EH (cell line): ENCODE measurements at regions not wholly inside any gene's neighbourhood (a gene's known extent, or its start where the extent isn't known, plus 50 kb on each side); places are given as distances from the start of the nearest gene placed in this dataset.
"Not testable (repeated sequence)": the region's sequence is repeated elsewhere in the genome, so short reads cannot be mapped to it uniquely, and the experiment has no call there.

Source experiments
- DNase-seq: peaks from one replicate; pipeline ENCODE4 v3.0.0-alpha.2; 2015; ENCODE audit warnings: low read depth

DNA sequence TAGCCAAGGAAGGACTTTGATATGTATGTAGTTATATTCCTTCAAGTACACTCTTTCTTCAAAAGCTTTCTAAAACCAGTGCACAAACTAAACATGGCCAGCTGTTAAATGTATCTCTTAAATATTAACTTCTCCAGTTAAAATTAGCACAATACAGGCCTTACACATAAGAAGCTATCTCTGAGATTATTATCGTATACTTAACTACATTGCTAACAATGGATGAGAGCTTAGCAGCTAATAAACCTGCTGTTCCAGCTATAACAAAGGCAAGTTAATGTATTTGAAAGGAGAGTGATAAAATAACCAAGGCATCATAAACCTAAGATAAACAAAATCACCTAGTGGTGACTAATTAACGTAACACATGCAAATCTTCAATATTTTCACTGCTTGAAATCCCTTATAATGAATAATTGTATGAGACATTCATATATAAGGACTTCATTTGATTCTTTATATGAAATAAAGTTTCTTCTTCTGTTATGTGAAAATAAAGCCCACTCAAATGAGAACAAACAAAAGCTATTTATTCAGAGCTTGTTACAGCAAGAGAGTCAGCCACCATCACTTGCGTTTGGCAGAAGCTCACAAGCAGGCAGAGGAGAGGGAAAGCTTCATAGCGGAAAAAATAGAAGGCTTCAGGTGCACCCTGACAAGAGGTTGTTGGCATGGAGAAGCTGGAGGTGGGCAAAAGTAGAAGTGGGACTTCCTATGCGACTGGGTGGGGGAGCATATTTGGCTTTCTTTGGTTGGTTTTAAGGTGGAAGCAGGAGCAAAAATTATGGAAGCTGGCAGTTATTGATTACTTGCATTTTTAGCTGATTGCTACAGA is 274.1 kb upstream of the CHRM3 start:
- DNase-seq = no peak

DNA sequence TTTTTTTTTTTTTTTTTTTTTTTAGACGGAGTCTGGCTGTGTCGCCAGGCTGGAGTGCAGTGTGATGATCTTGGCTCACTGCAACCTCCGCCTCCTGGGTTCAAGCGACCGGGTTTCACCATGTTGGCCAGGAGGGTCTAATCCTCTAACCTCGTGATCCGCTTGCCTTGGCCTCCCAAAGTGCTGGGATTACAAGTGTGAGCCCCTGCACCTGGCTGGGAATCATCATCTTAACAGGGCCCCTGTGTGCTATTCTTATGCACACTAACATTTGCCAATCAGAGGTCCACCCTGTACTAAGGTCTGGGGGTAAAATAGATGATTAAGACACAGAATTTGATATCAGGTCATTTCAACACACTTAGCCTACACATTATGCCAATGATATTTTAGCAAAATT is 278.7 kb upstream of the CHRM3 start:
- DNase-seq = no peak

DNA sequence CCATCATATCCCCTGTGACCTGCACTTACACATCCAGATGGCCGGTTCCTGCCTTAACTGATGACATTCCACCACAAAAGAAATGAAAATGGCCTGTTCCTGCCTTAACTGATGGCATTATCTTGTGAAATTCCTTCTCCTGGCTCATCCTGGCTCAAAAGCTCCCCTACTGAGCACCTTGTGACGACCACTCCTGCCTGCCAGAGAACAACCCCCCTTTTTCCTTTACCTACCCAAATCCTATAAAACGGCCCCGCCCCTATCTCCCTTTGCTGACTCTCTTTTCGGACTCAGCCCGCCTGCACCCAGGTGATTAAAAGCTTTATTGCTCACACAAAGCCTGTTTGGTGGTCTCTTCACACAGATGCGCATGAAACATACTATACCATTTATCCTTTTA is 279.7 kb upstream of the CHRM3 start:
- not testable (repeated sequence) for DNase-seq

DNA sequence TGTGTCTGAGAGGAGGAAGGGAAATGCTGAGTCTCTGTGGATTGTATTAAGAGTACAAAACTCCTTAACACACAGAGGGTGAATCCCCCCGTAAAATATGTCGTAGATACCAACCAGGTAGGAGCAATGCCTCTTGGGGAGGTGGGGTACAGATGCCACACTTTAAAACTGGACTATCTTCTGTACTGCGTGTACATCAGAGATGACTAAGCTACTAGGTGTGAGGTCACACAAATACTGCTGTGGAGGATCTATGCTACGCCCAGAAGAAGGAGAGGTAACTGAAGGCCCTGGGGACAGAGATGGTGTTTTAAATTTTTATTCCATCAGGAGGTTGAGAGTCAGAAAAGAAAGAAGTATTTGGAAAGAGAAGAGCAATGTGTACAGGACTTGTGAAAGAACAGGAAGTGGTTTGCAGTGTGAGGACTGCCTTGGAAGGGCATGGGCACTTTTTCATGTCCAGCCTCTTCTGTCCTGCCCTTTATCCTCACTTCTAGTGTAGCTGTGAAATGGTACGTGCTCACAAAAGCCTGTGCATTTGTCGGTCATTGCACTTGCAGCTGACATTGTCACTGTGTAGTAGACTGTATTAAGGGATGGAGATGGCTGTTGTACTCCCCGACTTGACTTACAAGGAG is 287.8 kb upstream of the CHRM3 start:
- DNase-seq = no peak

DNA sequence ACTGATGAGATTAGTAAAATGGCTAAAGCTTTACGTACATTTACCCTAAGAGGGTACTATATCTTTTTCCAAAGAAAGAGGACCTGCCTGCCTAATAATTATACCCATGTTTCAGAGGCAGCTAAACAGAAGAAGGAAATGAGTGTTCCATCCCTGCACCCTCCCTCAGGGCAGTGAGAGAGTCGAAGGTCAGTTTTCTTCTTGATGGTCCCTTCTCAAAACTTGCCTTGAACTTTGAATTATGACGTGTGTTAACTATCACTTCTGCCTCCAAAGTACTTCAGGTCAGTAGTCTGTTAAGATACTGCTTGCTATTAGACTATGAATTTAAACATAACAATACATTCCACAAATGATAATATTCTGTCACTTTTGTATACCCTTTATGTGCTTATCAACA is 294.8 kb upstream of the CHRM3 start:
- no peak for DNase-seq

DNA sequence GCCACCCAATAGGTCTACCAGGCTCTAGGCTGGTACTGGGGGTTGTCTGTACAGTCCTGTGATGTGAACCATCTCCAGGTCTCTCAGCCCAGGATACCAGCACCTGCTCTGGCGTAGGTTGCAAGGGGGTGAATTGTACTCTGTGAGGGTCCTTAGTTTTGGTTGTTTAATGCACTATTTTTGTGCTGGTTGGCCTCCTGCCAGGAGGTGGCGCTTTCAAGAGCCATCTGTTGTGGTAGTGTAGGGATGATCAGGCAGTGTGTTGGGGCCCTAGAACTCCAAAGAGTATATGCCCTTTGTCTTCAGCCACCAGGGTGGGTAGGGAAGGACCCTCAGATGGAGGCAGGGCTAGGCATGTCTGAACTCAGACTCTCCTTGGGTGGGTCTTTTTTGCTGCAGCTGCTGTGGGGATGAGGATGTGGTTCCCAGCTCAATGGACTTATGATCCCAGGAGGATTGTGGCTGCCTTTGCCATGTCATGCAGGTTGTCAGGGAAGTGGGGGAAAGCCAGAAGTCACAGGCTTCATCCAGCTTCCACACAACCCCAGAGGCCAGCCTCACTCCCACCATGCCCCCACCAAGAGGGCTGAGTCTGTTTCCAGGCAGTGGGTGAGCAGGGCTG is 301.8 kb upstream of the CHRM3 start:
- no peak for DNase-seq

DNA sequence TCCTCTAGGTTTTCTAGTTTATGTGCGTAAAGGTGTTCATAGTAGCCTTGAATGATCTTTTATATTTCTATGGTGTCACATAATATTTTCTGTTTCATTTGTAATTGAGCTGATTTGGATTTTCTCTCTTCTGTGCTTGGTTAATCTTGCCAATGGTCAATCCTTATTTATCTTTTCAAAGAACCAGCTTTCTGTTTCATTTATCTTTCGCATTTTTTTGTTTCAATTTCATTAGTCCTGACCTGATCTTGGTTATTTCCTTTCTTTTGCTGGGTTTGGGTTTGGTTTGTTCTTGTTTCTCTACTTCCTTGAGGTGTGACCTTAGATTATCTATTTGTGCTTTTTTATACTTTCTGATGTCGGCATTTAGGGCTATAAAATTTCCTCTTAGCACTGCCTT is 304.4 kb upstream of the CHRM3 start:
- DNase-seq = not testable (repeated sequence)

DNA sequence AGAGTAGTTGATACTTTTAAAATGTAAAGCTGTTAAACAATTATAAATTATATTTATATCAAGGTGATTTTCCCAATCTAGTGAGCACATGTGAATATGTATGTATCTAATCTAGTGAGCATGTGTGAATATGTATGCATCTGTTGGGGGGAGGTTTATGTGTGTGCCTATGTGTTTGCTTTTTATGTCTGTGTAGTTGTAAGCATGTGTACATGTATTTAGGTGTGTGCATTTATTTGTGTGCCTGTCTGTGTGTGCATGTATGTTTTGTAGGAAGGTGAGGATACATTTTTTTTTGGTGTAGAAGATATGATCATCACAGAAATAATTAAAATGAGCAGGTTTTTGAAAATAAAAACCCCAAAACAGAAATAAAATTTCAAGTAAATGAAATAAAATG is 318.9 kb upstream of the CHRM3 start:
- DNase-seq = no peak

DNA sequence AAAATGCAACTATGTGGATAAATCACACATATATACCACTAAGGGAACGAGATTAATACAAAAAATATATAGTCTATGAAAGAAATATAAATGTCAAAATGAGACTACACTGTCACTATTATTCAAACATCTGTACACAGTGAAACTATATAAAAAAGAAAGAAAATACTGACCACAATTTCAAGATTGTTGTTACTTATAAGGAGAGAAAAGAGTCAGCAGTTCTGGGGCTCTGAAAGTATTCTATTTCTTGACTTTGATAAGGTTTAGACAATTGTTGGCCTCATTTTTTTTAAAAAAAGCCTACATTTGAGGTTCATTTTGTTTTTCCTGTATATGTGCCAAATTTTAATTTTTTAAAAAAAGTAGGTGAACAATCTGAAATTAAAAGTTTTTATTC is 319.3 kb upstream of the CHRM3 start:
- no peak for DNase-seq

DNA sequence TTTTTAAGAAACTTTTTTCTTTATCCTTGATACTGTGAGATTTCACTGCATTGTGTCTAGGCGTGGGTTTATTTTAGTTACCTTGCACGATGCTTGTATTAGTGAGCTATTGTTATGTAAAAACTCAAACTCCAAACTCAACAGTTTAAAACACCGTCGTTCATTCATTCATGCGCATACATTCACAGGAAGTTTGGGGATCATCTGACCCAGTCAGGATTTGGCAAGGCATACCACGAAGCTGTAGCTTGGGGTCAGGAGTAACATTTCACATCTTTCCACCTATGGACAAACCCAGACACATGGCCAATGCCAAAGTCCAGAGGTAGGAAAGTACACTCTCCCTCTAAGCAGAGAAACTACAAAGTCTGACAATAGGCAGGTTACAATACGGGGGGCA is 324.6 kb upstream of the CHRM3 start:
- DNase-seq = no peak

DNA sequence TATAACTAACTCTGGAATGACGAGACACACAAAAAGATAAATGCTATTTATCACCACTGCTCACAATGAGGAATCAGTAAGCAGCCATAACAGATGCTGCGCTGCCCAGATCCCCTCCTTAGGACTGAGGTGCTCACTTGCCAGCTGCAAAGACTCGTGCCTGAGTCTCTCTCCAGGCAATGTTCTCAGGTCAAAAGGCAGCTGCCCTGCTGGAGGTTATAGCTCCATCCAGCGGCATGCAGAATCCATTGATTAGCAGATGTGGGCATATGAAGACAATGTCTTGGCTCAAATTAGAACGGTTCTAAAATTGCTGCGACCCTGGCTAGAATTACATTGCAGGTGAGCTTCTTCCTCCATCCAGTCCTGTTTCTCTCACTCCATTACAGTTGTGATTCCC is 328.2 kb upstream of the CHRM3 start:
- no peak for DNase-seq

DNA sequence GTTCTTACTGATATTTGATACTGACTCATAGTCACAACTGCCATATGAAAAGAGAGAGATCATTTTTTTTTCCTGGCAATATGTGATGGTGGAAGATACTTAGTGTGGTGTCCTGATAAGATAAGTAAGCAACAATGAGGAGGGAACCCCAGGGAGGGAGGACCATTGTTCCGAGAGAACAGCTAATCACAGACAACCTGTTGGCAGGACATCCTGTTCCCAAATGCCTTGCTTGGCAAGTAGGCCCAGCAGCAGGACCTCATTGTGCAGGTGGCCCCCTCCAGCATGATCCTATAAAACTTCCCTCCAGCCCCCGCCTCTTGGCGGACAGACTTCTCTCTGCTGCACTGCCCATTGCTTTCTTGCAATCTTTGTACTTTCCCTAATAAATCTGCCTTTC is 329.4 kb upstream of the CHRM3 start:
- DNase-seq = no peak

DNA sequence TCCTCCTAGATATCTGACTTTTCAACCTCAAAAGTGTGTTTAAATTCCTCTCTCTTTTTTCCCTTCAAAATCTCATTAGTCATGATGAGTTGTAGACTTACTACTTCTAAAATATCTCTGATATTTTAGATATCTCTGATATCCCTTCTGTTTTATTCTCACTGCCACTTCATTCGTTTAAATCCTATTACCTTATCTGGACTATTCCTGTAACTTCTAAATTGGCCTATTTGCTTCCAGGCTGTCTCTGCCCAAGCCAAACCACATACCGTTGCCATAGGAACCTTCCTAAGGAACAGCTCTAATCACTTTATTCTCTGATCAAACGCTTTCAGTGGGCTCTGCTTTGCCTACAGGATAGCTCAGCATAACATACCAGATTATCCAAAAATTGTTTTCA is 333.1 kb upstream of the CHRM3 start:
- no peak for DNase-seq

DNA sequence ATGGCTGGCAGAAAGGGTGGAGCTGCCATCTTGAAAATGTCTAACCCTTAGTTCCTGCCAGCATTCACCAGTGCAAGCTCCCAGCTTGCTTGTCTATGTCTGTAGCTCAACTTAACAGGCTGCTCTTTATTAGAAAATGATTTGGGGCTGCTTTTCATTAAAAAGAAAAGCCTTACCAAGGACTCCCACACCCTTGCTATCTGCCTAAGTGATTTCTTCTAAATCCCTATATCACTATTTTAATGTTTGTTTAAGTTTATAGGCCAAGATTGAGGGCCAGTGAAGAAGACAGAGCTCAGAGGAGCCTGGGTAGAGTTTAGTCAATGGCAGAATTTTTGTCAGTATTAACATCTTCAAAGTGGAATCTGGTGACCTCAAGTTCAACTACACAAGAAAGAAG is 336.8 kb upstream of the CHRM3 start:
- DNase-seq = no peak

DNA sequence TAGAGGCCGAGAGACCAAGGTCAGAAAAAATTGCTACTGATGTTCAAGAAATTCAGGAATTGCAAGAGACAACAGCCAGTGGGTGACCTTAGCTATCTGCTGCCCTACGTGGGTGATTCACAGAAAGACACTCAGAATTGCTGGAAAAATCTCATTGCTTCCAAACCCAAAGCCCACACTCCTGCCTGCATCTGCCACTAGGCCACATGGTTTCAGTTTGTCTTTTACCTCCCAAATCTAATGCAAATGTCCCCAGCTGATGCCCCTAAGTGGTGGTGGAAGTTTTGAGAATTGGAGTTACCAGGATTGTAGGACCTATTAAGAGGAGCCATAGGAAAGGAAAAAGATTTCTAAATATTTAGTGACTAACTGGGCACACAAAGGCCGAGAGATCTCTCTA is 341.5 kb upstream of the CHRM3 start:
- DNase-seq = no peak

DNA sequence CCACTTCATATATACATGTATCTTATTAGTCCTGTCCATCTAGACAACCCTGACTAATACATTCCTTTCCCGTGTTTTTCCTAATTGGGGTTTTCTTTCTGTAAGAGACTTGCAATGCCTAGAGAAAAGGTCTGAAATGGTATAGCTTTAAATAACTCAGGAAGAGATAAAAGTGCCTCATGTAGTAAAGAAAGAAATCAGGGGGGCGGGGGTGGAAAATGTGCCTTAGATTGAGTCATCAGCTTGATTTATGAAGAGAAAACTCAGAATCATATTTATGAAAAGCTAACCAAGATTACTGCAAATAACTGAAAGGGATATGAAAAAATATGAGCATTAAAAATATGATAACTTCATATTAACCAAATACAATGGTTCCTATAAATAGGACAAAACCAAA is 345.8 kb upstream of the CHRM3 start:
- DNase-seq = no peak

DNA sequence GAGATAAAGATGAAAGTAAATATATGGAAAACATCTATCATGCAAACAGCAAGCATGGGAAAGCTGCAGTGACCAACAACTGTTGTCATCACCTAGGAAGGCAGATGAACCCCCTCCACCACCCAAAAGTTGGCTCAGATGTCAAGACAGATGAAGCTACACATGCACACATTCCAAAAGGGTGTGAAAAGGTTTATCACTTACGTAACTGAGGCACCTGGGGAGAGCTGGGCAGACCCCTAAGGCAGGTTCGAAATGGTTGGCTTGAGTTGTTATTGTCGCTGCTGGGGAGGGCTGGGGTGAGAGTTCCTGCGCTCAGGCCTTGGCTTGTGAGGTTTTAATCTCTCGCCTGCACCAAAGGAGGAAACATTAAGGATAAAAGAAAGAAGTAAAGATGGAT is 355.1 kb upstream of the CHRM3 start:
- DNase-seq = no peak

DNA sequence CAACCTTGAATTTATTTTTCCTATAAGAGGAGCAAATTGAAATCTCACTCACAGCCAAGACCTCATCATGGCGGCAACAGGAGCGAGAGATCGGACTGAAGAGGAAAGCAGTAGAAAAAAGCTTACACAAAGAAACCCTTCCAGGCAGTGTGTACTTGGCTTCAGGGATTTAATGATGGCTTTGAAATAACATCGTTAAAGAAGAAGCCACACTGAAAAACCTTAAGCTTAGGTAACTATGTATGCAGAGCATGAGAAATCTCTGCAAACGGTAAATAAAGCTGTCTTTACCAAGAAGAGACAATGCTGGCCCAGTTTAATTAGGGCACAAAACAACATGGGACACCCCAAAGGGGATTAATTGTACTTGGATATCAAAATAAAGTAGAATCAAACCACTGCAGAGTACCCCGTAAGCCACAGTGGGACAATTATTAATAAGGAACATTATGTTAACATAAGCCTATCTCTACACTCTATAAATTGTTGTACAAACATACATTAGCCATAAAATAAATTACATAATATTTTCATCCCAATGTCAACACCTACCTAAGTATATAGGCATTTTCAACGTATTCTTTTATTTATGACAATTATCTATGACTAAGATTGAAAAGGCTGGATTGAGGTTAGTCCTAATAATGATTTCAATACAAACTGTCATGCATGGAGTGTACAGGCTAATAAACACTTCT is 360.2 kb upstream of the CHRM3 start:
- no peak for DNase-seq

DNA sequence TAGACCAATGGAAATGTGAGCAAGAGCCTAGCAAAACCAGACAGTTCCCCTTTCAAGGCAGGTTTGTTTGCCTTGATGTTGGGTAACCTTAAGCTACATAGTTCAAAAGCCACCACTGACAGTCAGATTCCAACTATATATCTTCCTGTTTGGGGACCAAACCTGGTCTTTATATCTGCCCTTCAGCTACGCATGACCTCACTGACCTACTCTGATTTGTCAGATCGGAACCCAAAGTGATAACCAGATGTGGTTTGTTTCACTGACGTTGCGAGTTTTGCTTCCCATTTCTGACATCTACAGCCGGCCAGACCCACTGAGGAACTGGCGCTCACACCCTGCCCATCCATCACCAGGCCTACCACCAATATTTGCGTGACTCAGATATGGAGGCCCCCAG is 361.1 kb upstream of the CHRM3 start:
- DNase-seq = no peak

DNA sequence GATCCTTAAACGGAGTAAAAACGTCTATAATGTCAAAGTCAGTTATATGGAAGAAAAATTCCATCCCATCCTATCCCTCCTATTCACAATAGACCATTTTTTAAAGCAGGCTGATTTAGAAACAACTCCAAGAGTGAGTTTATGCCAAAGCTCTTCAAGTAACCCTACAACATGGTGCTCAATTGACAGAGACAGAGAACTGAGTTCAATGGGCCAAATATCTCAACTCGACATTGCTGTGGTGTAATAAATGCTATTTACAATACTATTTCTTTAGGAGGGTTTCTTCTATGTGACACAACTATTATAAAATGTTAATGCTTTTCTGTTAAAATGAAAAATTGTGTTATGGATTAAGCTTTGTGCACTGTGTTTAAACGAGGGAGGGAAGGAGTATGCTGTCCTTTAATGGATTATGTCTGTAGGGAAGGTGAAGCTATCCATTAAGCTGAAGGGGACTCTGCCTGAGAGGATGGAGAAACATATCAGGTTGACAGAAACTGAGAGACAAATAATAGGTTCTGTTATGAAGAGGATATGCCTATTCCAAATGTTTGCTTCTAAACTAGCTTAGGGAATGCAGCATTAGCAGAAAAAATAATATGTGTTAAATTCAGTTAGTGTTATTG is 362.5 kb upstream of the CHRM3 start:
- DNase-seq = no peak

DNA sequence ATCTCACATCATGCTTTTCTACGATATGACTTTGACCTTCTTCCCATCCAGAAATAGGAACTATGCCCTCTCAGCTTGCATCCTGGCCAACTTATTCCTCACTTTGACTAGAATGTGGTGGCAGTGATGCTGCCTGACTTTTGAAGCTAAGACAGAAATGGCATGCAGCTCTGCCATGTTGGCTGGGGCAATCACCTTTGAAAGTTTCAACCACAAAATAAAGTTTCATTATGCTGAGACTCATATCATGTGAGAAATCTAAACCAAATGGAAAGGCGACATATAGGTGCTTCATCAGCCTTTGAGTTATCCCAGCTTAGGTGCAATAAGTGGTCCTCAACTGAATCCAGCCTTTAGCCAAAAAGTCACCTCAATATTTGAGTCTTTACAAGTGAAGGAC is 370.0 kb upstream of the CHRM3 start:
- no peak for DNase-seq

DNA sequence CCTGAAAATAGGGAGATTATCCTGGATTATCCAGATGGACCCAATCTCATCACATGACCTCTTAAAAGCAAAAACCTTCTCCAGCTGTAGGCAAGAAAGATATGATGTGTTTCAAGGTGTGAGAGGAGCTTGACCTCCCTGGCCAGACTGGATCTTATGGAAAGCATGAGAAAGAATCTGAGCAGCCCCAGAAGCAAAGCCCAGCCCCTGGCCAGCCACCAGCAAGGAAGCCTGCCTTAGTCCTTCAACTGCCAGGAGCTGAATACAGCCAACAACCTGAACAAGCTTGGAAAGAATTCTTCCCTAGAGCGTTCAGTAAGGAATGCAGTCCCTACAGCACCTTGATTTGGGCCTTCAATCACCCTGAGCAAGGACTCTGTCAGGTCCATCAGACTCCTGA is 375.0 kb upstream of the CHRM3 start:
- no peak for DNase-seq
